PC-3 (cell line): ENCODE measurements at regions not wholly inside any gene's neighbourhood (a gene's known extent, or its start where the extent isn't known, plus 50 kb on each side); places are given as distances from the start of the nearest gene placed in this dataset.

Experiments
- ATAC-seq: fragments of 200-7000 bp; cut with Tn5 transposase; 2 replicates; pipeline ENCODE4 v1.9.1; 2020; ENCODE audit warnings: mild to moderate bottlenecking, moderate library complexity
- BruUV-seq: library from RNA; stranded (reverse); fragments of 400-500 nt; replicated peaks from 2 replicates; lab custom pipeline; 2021; lab: Mats Ljungman, UMichigan
- CTCF ChIA-PET: fragments of 300-600 bp; sonication (Branson Sonifier 250); formaldehyde crosslinking; loops from one replicate; lab custom pipeline; 2022; ENCODE audit warnings: antibody characterized with exemption; lab: Charles Lee
- POLR2A ChIA-PET: fragments of 300-600 bp; sonication (Branson Sonifier 250); formaldehyde crosslinking; loops from one replicate; lab custom pipeline; 2022; ENCODE audit warnings: antibody characterized with exemption; ENCODE audit not compliant: unreplicated experiment; lab: Charles Lee
- DNase-seq: peaks from one replicate; pipeline ENCODE4 v3.0.0-alpha.2; 2015
- H2AFZ ChIP-seq: fragments of 300-600 bp; sonication (generic); 2 replicates; pipeline ENCODE4 v1.6.0; 2016; ENCODE audit warnings: antibody characterized with exemption, low read length
- H3F3A ChIP-seq: fragments of 300-600 bp; sonication (generic); one replicate; pipeline ENCODE4 v1.6.0; 2017; ENCODE audit warnings: antibody characterized with exemption, low read length, control low read depth, mild to moderate bottlenecking; ENCODE audit not compliant: unreplicated experiment
- H3K27ac ChIP-seq: fragments of 300-600 bp; sonication (generic); 2 replicates; pipeline ENCODE4 v1.5.1; 2016; ENCODE audit warnings: mild to moderate bottlenecking, low read length
- H3K27me3 ChIP-seq: fragments of 300-600 bp; sonication (generic); 2 replicates; pipeline ENCODE4 v1.6.1; 2016; ENCODE audit warnings: low read length, mixed read lengths
- H3K36me3 ChIP-seq: fragments of 300-600 bp; sonication (generic); 2 replicates; pipeline ENCODE4 v1.6.1; 2016; ENCODE audit warnings: low read depth, mixed run types, low read length, mixed read lengths
- H3K4me1 ChIP-seq: fragments of 300-600 bp; sonication (generic); 2 replicates; pipeline ENCODE4 v1.5.1; 2016; ENCODE audit warnings: low read length; ENCODE audit not compliant: insufficient read depth
- H3K4me2 ChIP-seq: fragments of 300-600 bp; sonication (generic); 2 replicates; pipeline ENCODE4 v1.6.0; 2016; ENCODE audit warnings: low read length
- H3K4me3 ChIP-seq: fragments of 300-600 bp; sonication (generic); 2 replicates; pipeline ENCODE4 v1.5.1; 2016; ENCODE audit warnings: mild to moderate bottlenecking, low read length, mixed read lengths
- H3K79me2 ChIP-seq: fragments of 300-600 bp; sonication (generic); 2 replicates; pipeline ENCODE4 v1.6.1; 2017; ENCODE audit warnings: low read length, mixed read lengths
- H3K9ac ChIP-seq: fragments of 300-600 bp; sonication (generic); 2 replicates; pipeline ENCODE4 v1.6.0; 2016; ENCODE audit warnings: mild to moderate bottlenecking, low read length
- H3K9me2 ChIP-seq: fragments of 300-600 bp; sonication (generic); replicated peaks from 2 replicates; pipeline ENCODE4 v1.6.1; 2016; ENCODE audit warnings: mixed run types, low read length, mixed read lengths
- H3K9me3 ChIP-seq: fragments of 300-600 bp; sonication (generic); 2 replicates; pipeline ENCODE4 v1.6.1; 2016; ENCODE audit warnings: low read length, mixed read lengths
- H4K20me1 ChIP-seq: fragments of 300-600 bp; sonication (generic); 2 replicates; pipeline ENCODE4 v1.6.1; 2016; ENCODE audit warnings: low read length, mixed read lengths
- CTCF ChIP-seq: fragments of 300-600 bp; sonication (generic); conservative IDR thresholded peaks from 2 replicates; pipeline ENCODE4 v1.5.1; 2017; ENCODE audit warnings: antibody characterized with exemption, low read depth, mild to moderate bottlenecking, low read length
- EZH2 ChIP-seq: fragments of 300-600 bp; sonication (generic); IDR thresholded peaks from one replicate; pipeline ENCODE4 v1.6.1; 2017; ENCODE audit warnings: antibody characterized with exemption, mild to moderate bottlenecking, low read length; ENCODE audit not compliant: unreplicated experiment
- EZH2phosphoT487 ChIP-seq: fragments of 300-600 bp; sonication (generic); IDR thresholded peaks from 2 replicates; pipeline ENCODE4 v1.6.1; 2018; ENCODE audit warnings: mild to moderate bottlenecking, antibody characterized with exemption, low read length, borderline replicate concordance
- intact Hi-C: fragments of 100-400 bp; cut with micrococcal nuclease; formaldehyde crosslinking; loops from 2 replicates; pipeline ENCODE4 v1.9.0; 2023

GRCh38 chr18:998936-999335, 94.3 kb downstream of the ADCYAP1 start:
- Histone ChIP-seq H3K9me3 (no peaks in the 10 kb centered on the region), H3K27me3 (no peaks in the 10 kb centered on the region), H3K9me2 (no peaks in the 10 kb centered on the region), H2AFZ (no peak overlapping the region), H3K4me1 (peaks cover 15% of the 10 kb centered on the region), H3K27ac (no peak overlapping the region), H3K9ac (no peak overlapping the region), H3K79me2 (no peaks in the 10 kb centered on the region), H4K20me1 (no peaks in the 10 kb centered on the region), H3K36me3 (no peaks in the 10 kb centered on the region), H3K4me3 (no peak overlapping the region), H3K4me2 (no peak overlapping the region), H3F3A (no peaks in the 10 kb centered on the region)
- ATAC-seq (no peak), DNase-seq (no peak)
- no TSS peak for BruUV-seq
- ChIA-PET POLR2A (no interaction called here), CTCF (no interaction called here)
- intact Hi-C loops = no loop called here
- TF ChIP-seq EZH2 (no peak), CTCF (no peak), EZH2phosphoT487 (no peak)

- intact Hi-C loops = no loop called here
- H3K36me3 ChIP-seq = no peaks in the 10 kb centered on the region
- H4K20me1 ChIP-seq = no peaks in the 10 kb centered on the region
- no peaks in the 10 kb centered on the region for H3F3A ChIP-seq
- no TSS peak for BruUV-seq
- H3K4me2 ChIP-seq = no peak overlapping the region
- H3K4me3 ChIP-seq = no peak overlapping the region
- peaks cover 3% of the 10 kb centered on the region; the same call in 1 of the 2 replicates for H3K4me1 ChIP-seq
- TF ChIP-seq EZH2 (no peak), CTCF (no peak), EZH2phosphoT487 (no peak)
- ATAC-seq = no peak; the same call in 1 of the 2 replicates
- ChIA-PET POLR2A (interaction anchor here (0.5 kb wide), 1 partner anchor 1126 kb away, joined by 4 read pairs; no protein-coding TSS in a partner anchor), CTCF (no interaction called here)
- no peak overlapping the region for H2AFZ ChIP-seq
- H3K27ac ChIP-seq = no peak overlapping the region
- H3K27me3 ChIP-seq = no peaks in the 10 kb centered on the region
- H3K79me2 ChIP-seq = no peaks in the 10 kb centered on the region
- peak; percentile 28 for DNase-seq
- H3K9me3 ChIP-seq = no peaks in the 10 kb centered on the region
- no peak overlapping the region for H3K9ac ChIP-seq
- H3K9me2 ChIP-seq = no peaks in the 10 kb centered on the region
Observed at GRCh38 chr18:1002653-1003178, 98.0 kb downstream of the ADCYAP1 start.

GRCh38 chr18:1003499-1003898, 98.8 kb downstream of the ADCYAP1 start:
- Histone ChIP-seq H3F3A (no peaks in the 10 kb centered on the region), H3K4me2 (no peak overlapping the region), H3K36me3 (no peaks in the 10 kb centered on the region), H2AFZ (no peak overlapping the region), H3K4me1 (peaks cover 3% of the 10 kb centered on the region; the same call in 1 of the 2 replicates), H3K27me3 (no peaks in the 10 kb centered on the region), H4K20me1 (no peaks in the 10 kb centered on the region), H3K27ac (no peak overlapping the region), H3K4me3 (no peak overlapping the region), H3K9me2 (no peaks in the 10 kb centered on the region), H3K9ac (no peak overlapping the region), H3K79me2 (no peaks in the 10 kb centered on the region), H3K9me3 (no peaks in the 10 kb centered on the region)
- POLR2A ChIA-PET = no interaction called here
- intact Hi-C loops = no loop called here
- TF ChIP-seq CTCF = no peak
- TF ChIP-seq EZH2phosphoT487 = no peak
- no peak for TF ChIP-seq EZH2
- CTCF ChIA-PET = no interaction called here
- ATAC-seq = no peak
- DNase-seq = no peak
- BruUV-seq = no TSS peak
